ENCODE measurements at regions not wholly inside any gene's neighbourhood (a gene's known extent, or its start where the extent isn't known, plus 50 kb on each side); places are given as distances from the start of the nearest gene placed in this dataset.

- no peaks in the 10 kb centered on the region for H3K4me1 ChIP-seq (ENCODE audit: insufficient read depth, low read length, poor library complexity, severe bottlenecking)
- H2AFZ ChIP-seq (ENCODE audit: low read length) = no peak overlapping the region
- TF ChIP-seq CTCF (conservative IDR thresholded peaks at IDR 0.05; ENCODE audit: low read length) (no peak), EZH2phosphoT487 (IDR thresholded peaks at IDR 0.05; ENCODE audit: borderline replicate concordance, low read depth, low read length) (no peak)
- H3K4me3 ChIP-seq (ENCODE audit: low read depth, low read length, poor library complexity, severe bottlenecking) = no peak overlapping the region
- no peaks in the 10 kb centered on the region for H4K20me1 ChIP-seq (ENCODE audit: insufficient read depth, low read length)
- H3K27ac ChIP-seq (ENCODE audit: low read depth, low read length, poor library complexity, severe bottlenecking) = no peak overlapping the region
- intact Hi-C loops (cut with micrococcal nuclease; ENCODE audit: unreplicated experiment) = no loop called here
- DNase-seq (ENCODE audit: low spot score) = no peak
- H3K36me3 ChIP-seq (ENCODE audit: insufficient read depth, low read length) = no peaks in the 10 kb centered on the region
- H3K9me2 ChIP-seq (ENCODE audit: insufficient read depth, low read length) = no peaks in the 10 kb centered on the region
- no TSS peak for BruUV-seq (replicated peaks)
- H3K79me2 ChIP-seq (ENCODE audit: insufficient read depth, low read depth, low read length) = no peaks in the 10 kb centered on the region
- ChIA-PET CTCF (ENCODE audit: unreplicated experiment) (no interaction called here), POLR2A (no interaction called here)
- H3K9me3 ChIP-seq (ENCODE audit: low read length) = no peaks in the 10 kb centered on the region
- no peak overlapping the region for H3K4me2 ChIP-seq (ENCODE audit: low read length)
Measured at GRCh38 chr9:87389936-87390335, 107.7 kb upstream of the DAPK1 start.

GRCh38 chr9:87390361-87390760, 107.3 kb upstream of the DAPK1 start:
- no TSS peak for BruUV-seq (replicated peaks)
- Histone ChIP-seq H3K9me2 (ENCODE audit: insufficient read depth, low read length) (no peaks in the 10 kb centered on the region), H3K4me1 (ENCODE audit: insufficient read depth, low read length, poor library complexity, severe bottlenecking) (no peaks in the 10 kb centered on the region), H4K20me1 (ENCODE audit: insufficient read depth, low read length) (no peaks in the 10 kb centered on the region), H3K36me3 (ENCODE audit: insufficient read depth, low read length) (no peaks in the 10 kb centered on the region), H3K9me3 (ENCODE audit: low read length) (no peaks in the 10 kb centered on the region), H3K27ac (ENCODE audit: low read depth, low read length, poor library complexity, severe bottlenecking) (no peak overlapping the region), H3K79me2 (ENCODE audit: insufficient read depth, low read depth, low read length) (no peaks in the 10 kb centered on the region), H3K4me3 (ENCODE audit: low read depth, low read length, poor library complexity, severe bottlenecking) (no peak overlapping the region), H3K4me2 (ENCODE audit: low read length) (no peak overlapping the region), H2AFZ (ENCODE audit: low read length) (no peak overlapping the region)
- ChIA-PET CTCF (ENCODE audit: unreplicated experiment) (no interaction called here), POLR2A (no interaction called here)
- intact Hi-C loops (cut with micrococcal nuclease; ENCODE audit: unreplicated experiment) = no loop called here
- TF ChIP-seq CTCF (conservative IDR thresholded peaks at IDR 0.05; ENCODE audit: low read length) = no peak
- DNase-seq (ENCODE audit: low spot score) = no peak

- no peaks in the 10 kb centered on the region for H3K79me2 ChIP-seq (ENCODE audit: insufficient read depth, low read depth, low read length)
- no peaks in the 10 kb centered on the region for H3K4me1 ChIP-seq (ENCODE audit: insufficient read depth, low read length, poor library complexity, severe bottlenecking)
- H4K20me1 ChIP-seq (ENCODE audit: insufficient read depth, low read length) = no peaks in the 10 kb centered on the region
- no peaks in the 10 kb centered on the region for H3K9me2 ChIP-seq (ENCODE audit: insufficient read depth, low read length)
- TF ChIP-seq CTCF (conservative IDR thresholded peaks at IDR 0.05; ENCODE audit: low read length) (no peak), EZH2phosphoT487 (IDR thresholded peaks at IDR 0.05; ENCODE audit: borderline replicate concordance, low read depth, low read length) (no peak)
- no peak overlapping the region for H2AFZ ChIP-seq (ENCODE audit: low read length)
- no TSS peak for BruUV-seq (replicated peaks)
- intact Hi-C loops (cut with micrococcal nuclease; ENCODE audit: unreplicated experiment) = no loop called here
- no peak overlapping the region for H3K4me3 ChIP-seq (ENCODE audit: low read depth, low read length, poor library complexity, severe bottlenecking)
- no peaks in the 10 kb centered on the region for H3K9me3 ChIP-seq (ENCODE audit: low read length)
- no peak overlapping the region for H3K27ac ChIP-seq (ENCODE audit: low read depth, low read length, poor library complexity, severe bottlenecking)
- H3K4me2 ChIP-seq (ENCODE audit: low read length) = no peak overlapping the region
- DNase-seq (ENCODE audit: low spot score) = no peak
- POLR2A ChIA-PET = no interaction called here
- H3K36me3 ChIP-seq (ENCODE audit: insufficient read depth, low read length) = no peaks in the 10 kb centered on the region
- CTCF ChIA-PET (ENCODE audit: unreplicated experiment) = no interaction called here
Measured at GRCh38 chr9:87392086-87392485, 105.6 kb upstream of the DAPK1 start.

Data from OCI-LY7 (cell line).